B cell (primary cell): ENCODE measurements at regions not wholly inside any gene's neighbourhood (a gene's known extent, or its start where the extent isn't known, plus 50 kb on each side); places are given as distances from the start of the nearest gene placed in this dataset.

ENCODE experiments used
- ATAC-seq: fragments of 200-7000 bp; cut with Tn5 transposase; one replicate; pipeline ENCODE4 v1.10.0; 2021; ENCODE audit warnings: low read depth, mild to moderate bottlenecking, moderate number of reproducible peaks, moderate library complexity
- CTCF ChIA-PET: fragments of 350-600 bp; sonication (Branson Sonifier 250); formaldehyde crosslinking; loops from one replicate; lab custom pipeline; 2021; ENCODE audit warnings: antibody characterized with exemption, inconsistent platforms; lab: Charles Lee
- POLR2A ChIA-PET: fragments of 350-600 bp; sonication (Branson Sonifier 250); formaldehyde crosslinking; loops from one replicate; lab custom pipeline; 2021; ENCODE audit warnings: antibody characterized with exemption; lab: Charles Lee
- DNase-seq: peaks from one replicate; pipeline ENCODE4 v3.0.0; 2013
- H2AFZ ChIP-seq: 2 replicates; pipeline ENCODE4 v1.6.1; 2012; ENCODE audit warnings: mild to moderate bottlenecking, low read depth, low read length; ENCODE audit not compliant: insufficient read depth, poor library complexity, severe bottlenecking
- H3K27ac ChIP-seq, 2 donors: 1 replicate in 1 of 2; 2 replicates in 1 of 2; pipeline ENCODE4 v1.5.1; 2012 to 2013; ENCODE audit warnings: low read length in 2 of 2, mild to moderate bottlenecking in 2 of 2, moderate library complexity in 1 of 2
- H3K27me3 ChIP-seq, 4 experiments: fragments of 200-600 bp in 1 of 4; sonication (generic) in 1 of 4; replicated peaks in 1 of 4; 1 replicate in 2 of 4; 2 replicates in 2 of 4; pipeline versions ENCODE4 v1.6.1 to v1.7.0; 2013 to 2016; ENCODE audit warnings: low read length in 3 of 4, mild to moderate bottlenecking in 2 of 4, mixed read lengths in 1 of 4, moderate library complexity in 1 of 4; ENCODE audit not compliant: insufficient read depth in 4 of 4, control insufficient read depth in 3 of 4; ENCODE audit errors: control extremely low read depth in 1 of 4
- H3K36me3 ChIP-seq, 2 experiments: replicated peaks in 1 of 2; 1 replicate in 1 of 2; 2 replicates in 1 of 2; pipeline versions ENCODE4 v1.6.1 to v1.7.1; 2013; ENCODE audit warnings: low read length in 1 of 2; ENCODE audit not compliant: insufficient read depth in 2 of 2, control insufficient read depth in 1 of 2; ENCODE audit errors: control extremely low read depth in 1 of 2, extremely low read depth in 1 of 2
- H3K4me1 ChIP-seq, 2 donors: fragments of 200-600 bp in 1 of 2; sonication (generic) in 1 of 2; 1 replicate in 1 of 2; 2 replicates in 1 of 2; pipeline versions ENCODE4 v1.5.1 to v1.6.1; 2013 to 2017; ENCODE audit warnings: low read length in 2 of 2; ENCODE audit not compliant: control insufficient read depth in 2 of 2, insufficient read depth in 2 of 2
- H3K4me2 ChIP-seq: replicated peaks from 2 replicates; pipeline ENCODE3; 2012; ENCODE audit warnings: mild to moderate bottlenecking, low read depth, low read length; ENCODE audit not compliant: poor library complexity, severe bottlenecking
- H3K4me3 ChIP-seq, 5 experiments: fragments of 200-600 bp in 1 of 5; sonication (generic) in 1 of 5; 1 replicate in 3 of 5; 2 replicates in 2 of 5; pipeline versions ENCODE4 v1.5.1 to v1.7.0; 2011 to 2016; ENCODE audit warnings: low read length in 4 of 5, mild to moderate bottlenecking in 4 of 5, low read depth in 2 of 5, control low read depth in 1 of 5, moderate library complexity in 1 of 5; ENCODE audit not compliant: insufficient read depth in 1 of 5; ENCODE audit errors: control extremely low read depth in 1 of 5, extremely low read depth in 1 of 5
- H3K79me2 ChIP-seq: fragments of 200-600 bp; sonication (generic); one replicate; pipeline ENCODE4 v1.6.0; 2016; ENCODE audit warnings: low read length; ENCODE audit not compliant: control insufficient read depth, insufficient read depth
- H3K9ac ChIP-seq: fragments of 200-600 bp; sonication (generic); 2 replicates; pipeline ENCODE4 v1.6.1; 2017; ENCODE audit warnings: mild to moderate bottlenecking, low read length, moderate library complexity
- H3K9me3 ChIP-seq, 3 donors: one replicate each; pipeline versions ENCODE4 v1.6.1 to v1.7.1; 2013; ENCODE audit warnings: low read length in 2 of 3; ENCODE audit not compliant: control insufficient read depth in 2 of 3, insufficient read depth in 1 of 3; ENCODE audit errors: control extremely low read depth in 1 of 3
- H4K20me1 ChIP-seq: 2 replicates; pipeline ENCODE4 v1.6.0; 2012; ENCODE audit warnings: mild to moderate bottlenecking, low read length; ENCODE audit not compliant: insufficient read depth, control insufficient read depth, poor library complexity, severe bottlenecking
- H3K27ac Mint-ChIP-seq: one replicate; pipeline ENCODE4 v1.8.0; 2021; ENCODE audit warnings: mixed read lengths
- H3K27me3 Mint-ChIP-seq: one replicate; pipeline ENCODE4 v1.8.0; 2021; ENCODE audit warnings: mixed read lengths
- H3K4me1 Mint-ChIP-seq: one replicate; pipeline ENCODE4 v1.8.0; 2021; ENCODE audit warnings: mixed read lengths
- H3K4me3 Mint-ChIP-seq: one replicate; pipeline ENCODE4 v1.8.0; 2021; ENCODE audit warnings: mixed read lengths
- H3K9me3 Mint-ChIP-seq: one replicate; pipeline ENCODE4 v1.8.0; 2022; ENCODE audit warnings: mixed read lengths; ENCODE audit not compliant: insufficient read depth
- CTCF ChIP-seq: fragments of 200-600 bp; IDR thresholded peaks from one replicate; pipeline ENCODE4 v1.8.0; 2022; ENCODE audit warnings: antibody characterized with exemption, mild to moderate bottlenecking
- EZH2 ChIP-seq: IDR thresholded peaks from 2 replicates; pipeline ENCODE4 v1.6.1; 2012; ENCODE audit warnings: borderline replicate concordance, low read depth, mild to moderate bottlenecking, moderate library complexity, low read length; ENCODE audit not compliant: insufficient read depth, poor library complexity, severe bottlenecking
- WGBS: methylation state at CpG from one replicate; pipeline ENCODE4 v1.1.5; 2013; ENCODE audit warnings: missing lambda C conversion rate; ENCODE audit not compliant: insufficient coverage; 5-methylcytosine and 5-hydroxymethylcytosine counted together
- intact Hi-C: fragments of 100-400 bp; cut with micrococcal nuclease; formaldehyde crosslinking; loops from one replicate; pipeline ENCODE4 v1.10.0; 2022

DNA sequence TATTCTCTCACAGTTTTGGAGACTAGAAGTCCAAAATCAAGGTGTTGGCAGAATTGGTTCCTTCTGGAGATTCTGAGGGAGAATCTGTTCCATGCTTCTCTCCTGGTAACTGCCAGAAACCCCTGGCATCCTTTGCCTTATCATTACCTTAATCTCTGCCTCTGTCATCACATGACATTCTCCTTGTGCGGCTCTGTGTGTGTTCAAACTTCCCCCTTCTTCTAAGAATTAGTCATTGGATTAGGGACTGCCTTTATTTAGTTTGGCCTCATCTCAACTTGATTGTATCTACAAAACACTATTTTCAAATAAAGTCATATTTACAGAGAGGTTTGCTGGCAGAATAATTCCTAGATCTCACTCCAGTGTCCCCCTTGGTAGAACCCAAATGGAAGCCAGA, 68.9 kb downstream of the ZNF641 start:
- H3K9ac ChIP-seq: no peak overlapping the region
- no peak for ATAC-seq
- H4K20me1 ChIP-seq: no peaks in the 10 kb centered on the region
- Mint-ChIP-seq H3K4me1 (peaks cover 10% of the 10 kb centered on the region), H3K9me3 (peaks cover 2% of the 10 kb centered on the region), H3K4me3 (no peak overlapping the region), H3K27me3 (peaks cover 33% of the 10 kb centered on the region), H3K27ac (no peak overlapping the region)
- H3K79me2 ChIP-seq: no peaks in the 10 kb centered on the region
- no peak overlapping the region for H3K4me3 ChIP-seq
- peaks cover 0 to 5% of the 10 kb centered on the region in 2 donors for H3K4me1 ChIP-seq
- H3K4me2 ChIP-seq: no peak overlapping the region
- no peak overlapping the region for H2AFZ ChIP-seq
- intact Hi-C loops: no loop called here
- peaks cover 0 to 5% (median 0%) of the 10 kb centered on the region in 4 experiments for H3K27me3 ChIP-seq
- no CpG with 5 or more reads among the region's 1 CpG for WGBS
- no peak for TF ChIP-seq EZH2
- no peak for TF ChIP-seq CTCF
- no peak overlapping the region for H3K27ac ChIP-seq
- peaks cover 0 to 1% (median 1%) of the 10 kb centered on the region in 3 donors for H3K9me3 ChIP-seq
- POLR2A ChIA-PET: no interaction called here
- DNase-seq: no peak
- CTCF ChIA-PET: no interaction called here
- no peaks in the 10 kb centered on the region for H3K36me3 ChIP-seq

DNA sequence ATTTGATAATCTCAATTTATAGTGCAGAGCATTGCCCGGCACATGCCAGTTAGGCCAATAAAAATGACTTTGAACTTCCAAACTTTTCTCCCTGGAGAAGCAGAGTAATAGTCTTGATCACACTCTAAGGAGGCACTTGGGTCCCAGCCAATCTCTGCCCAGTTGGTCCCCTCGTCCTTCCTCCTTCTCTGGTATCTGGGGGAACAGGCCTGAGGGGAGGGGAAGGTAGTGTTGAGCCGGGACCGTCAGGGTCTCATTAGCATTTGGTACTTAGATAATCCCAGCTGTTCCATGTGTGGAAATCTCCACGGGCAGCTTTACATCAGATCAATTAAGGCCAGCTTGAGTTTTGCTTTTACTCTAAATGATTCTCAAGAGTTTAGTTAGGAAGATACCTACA, 70.1 kb downstream of the ZNF641 start:
- Histone ChIP-seq H3K36me3 (no peaks in the 10 kb centered on the region), H4K20me1 (no peaks in the 10 kb centered on the region), H3K27ac (no peak overlapping the region), H3K4me1 (no peaks in the 10 kb centered on the region), H3K4me3 (no peak overlapping the region), H3K27me3 (peaks cover 0 to 5% (median 0%) of the 10 kb centered on the region in 4 experiments), H3K4me2 (no peak overlapping the region), H3K9ac (no peak overlapping the region), H3K79me2 (no peaks in the 10 kb centered on the region), H3K9me3 (peaks cover 0 to 5% (median 1%) of the 10 kb centered on the region in 3 donors), H2AFZ (no peak overlapping the region)
- CTCF ChIA-PET: no interaction called here
- no peak overlapping the region for H3K4me3 Mint-ChIP-seq
- WGBS: 100% methylated on average over 2 of the region's 5 CpGs
- no peak for ATAC-seq
- peaks cover under 1% of the 10 kb centered on the region for H3K4me1 Mint-ChIP-seq
- H3K9me3 Mint-ChIP-seq: peaks cover 6% of the 10 kb centered on the region
- no peak for DNase-seq
- POLR2A ChIA-PET: no interaction called here
- TF ChIP-seq CTCF (no peak), EZH2 (no peak)
- peaks cover 39% of the 10 kb centered on the region for H3K27me3 Mint-ChIP-seq
- H3K27ac Mint-ChIP-seq: no peak overlapping the region
- intact Hi-C loops: no loop called here
